WTC11 (cell line): ENCODE measurements at regions not wholly inside any gene's neighbourhood (a gene's known extent, or its start where the extent isn't known, plus 50 kb on each side); places are given as distances from the start of the nearest gene placed in this dataset.
A peak's percentile ranks its signal among the peaks of the same experiment; 100 is the strongest.

Experiments used
- ATAC-seq: fragments of 200-7000 bp; cut with Tn5 transposase; 2 replicates; pipeline ENCODE4 v1.10.0; 2021; ENCODE audit warnings: mild to moderate bottlenecking, moderate library complexity
- CTCF ChIA-PET: fragments of 300-600 bp; sonication (Branson Sonifier 250); formaldehyde crosslinking; loops from one replicate; lab custom pipeline; 2021; ENCODE audit warnings: antibody characterized with exemption; lab: Charles Lee
- POLR2A ChIA-PET: fragments of 350-600 bp; sonication (Branson Sonifier 250); formaldehyde crosslinking; loops from one replicate; lab custom pipeline; 2021; ENCODE audit warnings: antibody characterized with exemption; lab: Charles Lee
- DNase-seq: peaks from one replicate; pipeline ENCODE4 v3.0.0; 2021; ENCODE audit warnings: low spot score
- H3K27ac Mint-ChIP-seq: 2 replicates; pipeline ENCODE4 v1.8.0; 2021; ENCODE audit warnings: mixed read lengths
- H3K27me3 Mint-ChIP-seq: 2 replicates; pipeline ENCODE4 v1.8.0; 2021; ENCODE audit warnings: low read depth, mild to moderate bottlenecking, moderate library complexity, mixed read lengths
- H3K36me3 Mint-ChIP-seq: 2 replicates; pipeline ENCODE4 v1.8.0; 2021; ENCODE audit warnings: mixed read lengths
- H3K4me1 Mint-ChIP-seq: 2 replicates; pipeline ENCODE4 v1.8.0; 2022; ENCODE audit warnings: mixed read lengths
- H3K4me3 Mint-ChIP-seq: 2 replicates; pipeline ENCODE4 v1.8.0; 2021; ENCODE audit warnings: mild to moderate bottlenecking, moderate library complexity, mixed read lengths
- H3K9me3 Mint-ChIP-seq: 2 replicates; pipeline ENCODE4 v1.8.0; 2021; ENCODE audit warnings: mixed read lengths
- FOXK1 ChIP-seq: sonication (generic); formaldehyde crosslinking; IDR thresholded peaks from 2 replicates; pipeline ENCODE4 v1.8.0; 2022; ENCODE audit warnings: mild to moderate bottlenecking, moderate library complexity, missing genetic modification reagents
- GTF2I ChIP-seq: fragments of 250-450 bp; sonication (Bioruptor Pico); conservative IDR thresholded peaks from 2 replicates; pipeline ENCODE4 v1.4.0; 2021; ENCODE audit warnings: mild to moderate bottlenecking
- JAZF1 ChIP-seq: fragments of 250-450 bp; sonication (Bioruptor Pico); IDR thresholded peaks from 2 replicates; pipeline ENCODE4 v1.9.0; 2021; ENCODE audit warnings: moderate library complexity, mild to moderate bottlenecking, inconsistent platforms
- MXD4 ChIP-seq: fragments of 250-450 bp; sonication (Bioruptor Pico); IDR thresholded peaks from 2 replicates; pipeline ENCODE4 v1.8.0; 2021; ENCODE audit warnings: mild to moderate bottlenecking, moderate library complexity, borderline replicate concordance
- NR2C2 ChIP-seq: sonication (generic); formaldehyde crosslinking; IDR thresholded peaks from 2 replicates; pipeline ENCODE4 v1.8.0; 2022; ENCODE audit warnings: mild to moderate bottlenecking, missing genetic modification reagents
- OVOL2 ChIP-seq: fragments of 250-450 bp; sonication (Bioruptor Pico); IDR thresholded peaks from 2 replicates; pipeline ENCODE4 v1.9.0; 2021; ENCODE audit warnings: mild to moderate bottlenecking, borderline replicate concordance
- RORB ChIP-seq: fragments of 250-450 bp; sonication (Bioruptor Pico); IDR thresholded peaks from 2 replicates; pipeline ENCODE4 v1.9.0; 2021; ENCODE audit warnings: mild to moderate bottlenecking
- SMAD4 ChIP-seq: sonication (generic); formaldehyde crosslinking; IDR thresholded peaks from 2 replicates; pipeline ENCODE4 v1.8.0; 2022; ENCODE audit warnings: mild to moderate bottlenecking, missing genetic modification reagents
- TEAD4 ChIP-seq: sonication (generic); formaldehyde crosslinking; IDR thresholded peaks from 2 replicates; pipeline ENCODE4 v1.8.0; 2022; ENCODE audit warnings: mild to moderate bottlenecking, missing genetic modification reagents
- ZNF416 ChIP-seq: fragments of 250-450 bp; sonication (Bioruptor Pico); IDR thresholded peaks from 2 replicates; pipeline ENCODE4 v1.9.0; 2021; ENCODE audit warnings: mild to moderate bottlenecking, inconsistent platforms
- TF ChIP-seq, protein P1 (sequence below): sonication (generic); formaldehyde crosslinking; IDR thresholded peaks from 2 replicates; pipeline ENCODE4 v1.8.1; 2023; ENCODE audit warnings: mild to moderate bottlenecking, missing genetic modification reagents, moderate library complexity
- TF ChIP-seq, protein P2 (sequence below): sonication (generic); formaldehyde crosslinking; IDR thresholded peaks from 2 replicates; pipeline ENCODE4 v1.8.1; 2023; ENCODE audit warnings: mild to moderate bottlenecking, missing genetic modification reagents
- TF ChIP-seq, protein P3 (sequence below): sonication (generic); formaldehyde crosslinking; conservative IDR thresholded peaks from 2 replicates; pipeline ENCODE4 v1.8.1; 2022; ENCODE audit warnings: mild to moderate bottlenecking, missing genetic modification reagents
- TF ChIP-seq, protein P4 (sequence below): sonication (generic); formaldehyde crosslinking; IDR thresholded peaks from 2 replicates; pipeline ENCODE4 v1.8.0; 2022; ENCODE audit warnings: mild to moderate bottlenecking, missing genetic modification reagents
- TF ChIP-seq, protein P5 (sequence below): sonication (generic); formaldehyde crosslinking; IDR thresholded peaks from 2 replicates; pipeline ENCODE4 v1.8.1; 2022; ENCODE audit warnings: low read depth, missing genetic modification reagents, borderline replicate concordance
- TF ChIP-seq, protein P6 (sequence below): sonication (generic); formaldehyde crosslinking; IDR thresholded peaks from 2 replicates; pipeline ENCODE4 v1.8.0; 2023; ENCODE audit warnings: missing genetic modification reagents
- TF ChIP-seq, protein P7 (sequence below): sonication (generic); formaldehyde crosslinking; IDR thresholded peaks from 2 replicates; pipeline ENCODE4 v1.8.1; 2022; ENCODE audit warnings: missing genetic modification reagents, borderline replicate concordance
- TF ChIP-seq, protein P8 (sequence below): sonication (generic); formaldehyde crosslinking; IDR thresholded peaks from 2 replicates; pipeline ENCODE4 v1.8.0; 2022; ENCODE audit warnings: mild to moderate bottlenecking, missing genetic modification reagents
- TF ChIP-seq, protein P9 (sequence below): sonication (generic); formaldehyde crosslinking; IDR thresholded peaks from 2 replicates; pipeline ENCODE4 v1.8.0; 2022; ENCODE audit warnings: missing genetic modification reagents

DNA sequence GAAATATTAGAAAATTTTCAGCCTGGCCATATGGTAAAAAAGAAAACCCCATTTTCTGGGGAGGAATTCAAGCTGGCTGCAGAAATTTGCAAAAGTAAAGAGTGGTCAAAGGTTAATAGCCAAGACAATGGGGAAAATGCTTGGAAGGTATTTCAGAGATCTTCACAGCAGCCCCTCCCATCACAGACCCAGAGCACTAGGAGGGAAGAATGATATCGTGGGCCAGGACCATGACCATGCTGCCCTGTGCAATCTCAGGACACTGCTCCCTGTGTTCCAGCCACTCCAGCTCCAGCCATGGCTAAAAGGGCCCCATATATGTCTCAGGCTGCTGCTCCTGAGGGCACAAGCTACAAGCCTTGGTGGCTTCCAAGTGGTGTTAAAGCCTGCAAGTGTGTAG lies 93.9 kb upstream of the AGAP1 start:
- peaks cover 33% of the 10 kb centered on the region for H3K36me3 Mint-ChIP-seq
- DNase-seq (no peak), ATAC-seq (peak; percentile 73)
- TF ChIP-seq, protein P1, sequence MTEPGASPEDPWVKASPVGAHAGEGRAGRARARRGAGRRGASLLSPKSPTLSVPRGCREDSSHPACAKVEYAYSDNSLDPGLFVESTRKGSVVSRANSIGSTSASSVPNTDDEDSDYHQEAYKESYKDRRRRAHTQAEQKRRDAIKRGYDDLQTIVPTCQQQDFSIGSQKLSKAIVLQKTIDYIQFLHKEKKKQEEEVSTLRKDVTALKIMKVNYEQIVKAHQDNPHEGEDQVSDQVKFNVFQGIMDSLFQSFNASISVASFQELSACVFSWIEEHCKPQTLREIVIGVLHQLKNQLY (CRISPR knock-in tag) = no peak
- TF ChIP-seq MXD4 (CRISPR knock-in tag) (no peak), TEAD4 (CRISPR knock-in tag) (no peak), RORB (CRISPR knock-in tag) (no peak)
- TF ChIP-seq, protein P2, sequence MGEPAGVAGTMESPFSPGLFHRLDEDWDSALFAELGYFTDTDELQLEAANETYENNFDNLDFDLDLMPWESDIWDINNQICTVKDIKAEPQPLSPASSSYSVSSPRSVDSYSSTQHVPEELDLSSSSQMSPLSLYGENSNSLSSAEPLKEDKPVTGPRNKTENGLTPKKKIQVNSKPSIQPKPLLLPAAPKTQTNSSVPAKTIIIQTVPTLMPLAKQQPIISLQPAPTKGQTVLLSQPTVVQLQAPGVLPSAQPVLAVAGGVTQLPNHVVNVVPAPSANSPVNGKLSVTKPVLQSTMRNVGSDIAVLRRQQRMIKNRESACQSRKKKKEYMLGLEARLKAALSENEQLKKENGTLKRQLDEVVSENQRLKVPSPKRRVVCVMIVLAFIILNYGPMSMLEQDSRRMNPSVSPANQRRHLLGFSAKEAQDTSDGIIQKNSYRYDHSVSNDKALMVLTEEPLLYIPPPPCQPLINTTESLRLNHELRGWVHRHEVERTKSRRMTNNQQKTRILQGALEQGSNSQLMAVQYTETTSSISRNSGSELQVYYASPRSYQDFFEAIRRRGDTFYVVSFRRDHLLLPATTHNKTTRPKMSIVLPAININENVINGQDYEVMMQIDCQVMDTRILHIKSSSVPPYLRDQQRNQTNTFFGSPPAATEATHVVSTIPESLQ = no peak
- TF ChIP-seq, protein P3, sequence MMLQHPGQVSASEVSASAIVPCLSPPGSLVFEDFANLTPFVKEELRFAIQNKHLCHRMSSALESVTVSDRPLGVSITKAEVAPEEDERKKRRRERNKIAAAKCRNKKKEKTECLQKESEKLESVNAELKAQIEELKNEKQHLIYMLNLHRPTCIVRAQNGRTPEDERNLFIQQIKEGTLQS (CRISPR knock-in tag) = no peak
- H3K4me3 Mint-ChIP-seq = no peak overlapping the region
- POLR2A ChIA-PET = no interaction called here
- H3K9me3 Mint-ChIP-seq = peaks cover 31% of the 10 kb centered on the region
- H3K27me3 Mint-ChIP-seq = peaks cover 10% of the 10 kb centered on the region; the same call in 1 of the 2 replicates
- peaks cover 11% of the 10 kb centered on the region for H3K4me1 Mint-ChIP-seq
- CTCF ChIA-PET = no interaction called here
- H3K27ac Mint-ChIP-seq = no peak overlapping the region

DNA sequence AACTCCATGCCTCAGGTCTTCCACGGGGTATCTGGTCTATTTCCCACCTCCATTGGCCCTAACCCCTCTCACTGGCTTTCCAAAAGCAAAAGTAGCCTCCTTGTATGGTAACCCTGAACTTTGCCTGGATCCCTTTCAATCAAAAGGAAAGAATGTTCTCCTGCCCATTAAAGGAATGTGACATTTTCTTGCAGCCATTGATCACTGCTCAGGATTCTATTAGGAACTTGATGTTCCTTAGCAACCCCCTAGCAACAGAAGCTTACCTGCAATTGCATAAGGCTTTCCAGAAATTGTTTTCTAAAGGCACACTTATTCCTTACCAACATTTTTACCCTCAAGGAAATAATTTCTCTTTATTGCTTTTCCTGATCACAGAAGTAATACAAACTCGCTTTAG lies 91.4 kb upstream of the AGAP1 start:
- Mint-ChIP-seq H3K27me3 (peaks cover 10% of the 10 kb centered on the region; the same call in 1 of the 2 replicates), H3K27ac (no peak overlapping the region), H3K9me3 (peaks cover 31% of the 10 kb centered on the region), H3K36me3 (peaks cover 33% of the 10 kb centered on the region), H3K4me3 (no peak overlapping the region), H3K4me1 (peaks cover 11% of the 10 kb centered on the region)
- ChIA-PET CTCF (no interaction called here), POLR2A (no interaction called here)
- no peak for DNase-seq
- TF ChIP-seq, protein P4, sequence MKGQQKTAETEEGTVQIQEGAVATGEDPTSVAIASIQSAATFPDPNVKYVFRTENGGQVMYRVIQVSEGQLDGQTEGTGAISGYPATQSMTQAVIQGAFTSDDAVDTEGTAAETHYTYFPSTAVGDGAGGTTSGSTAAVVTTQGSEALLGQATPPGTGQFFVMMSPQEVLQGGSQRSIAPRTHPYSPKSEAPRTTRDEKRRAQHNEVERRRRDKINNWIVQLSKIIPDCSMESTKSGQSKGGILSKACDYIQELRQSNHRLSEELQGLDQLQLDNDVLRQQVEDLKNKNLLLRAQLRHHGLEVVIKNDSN = no peak
- TF ChIP-seq, protein P5, sequence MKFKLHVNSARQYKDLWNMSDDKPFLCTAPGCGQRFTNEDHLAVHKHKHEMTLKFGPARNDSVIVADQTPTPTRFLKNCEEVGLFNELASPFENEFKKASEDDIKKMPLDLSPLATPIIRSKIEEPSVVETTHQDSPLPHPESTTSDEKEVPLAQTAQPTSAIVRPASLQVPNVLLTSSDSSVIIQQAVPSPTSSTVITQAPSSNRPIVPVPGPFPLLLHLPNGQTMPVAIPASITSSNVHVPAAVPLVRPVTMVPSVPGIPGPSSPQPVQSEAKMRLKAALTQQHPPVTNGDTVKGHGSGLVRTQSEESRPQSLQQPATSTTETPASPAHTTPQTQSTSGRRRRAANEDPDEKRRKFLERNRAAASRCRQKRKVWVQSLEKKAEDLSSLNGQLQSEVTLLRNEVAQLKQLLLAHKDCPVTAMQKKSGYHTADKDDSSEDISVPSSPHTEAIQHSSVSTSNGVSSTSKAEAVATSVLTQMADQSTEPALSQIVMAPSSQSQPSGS = no peak
- TF ChIP-seq, protein P6, sequence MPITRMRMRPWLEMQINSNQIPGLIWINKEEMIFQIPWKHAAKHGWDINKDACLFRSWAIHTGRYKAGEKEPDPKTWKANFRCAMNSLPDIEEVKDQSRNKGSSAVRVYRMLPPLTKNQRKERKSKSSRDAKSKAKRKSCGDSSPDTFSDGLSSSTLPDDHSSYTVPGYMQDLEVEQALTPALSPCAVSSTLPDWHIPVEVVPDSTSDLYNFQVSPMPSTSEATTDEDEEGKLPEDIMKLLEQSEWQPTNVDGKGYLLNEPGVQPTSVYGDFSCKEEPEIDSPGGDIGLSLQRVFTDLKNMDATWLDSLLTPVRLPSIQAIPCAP (CRISPR knock-in tag) = no peak
- TF ChIP-seq, protein P7, sequence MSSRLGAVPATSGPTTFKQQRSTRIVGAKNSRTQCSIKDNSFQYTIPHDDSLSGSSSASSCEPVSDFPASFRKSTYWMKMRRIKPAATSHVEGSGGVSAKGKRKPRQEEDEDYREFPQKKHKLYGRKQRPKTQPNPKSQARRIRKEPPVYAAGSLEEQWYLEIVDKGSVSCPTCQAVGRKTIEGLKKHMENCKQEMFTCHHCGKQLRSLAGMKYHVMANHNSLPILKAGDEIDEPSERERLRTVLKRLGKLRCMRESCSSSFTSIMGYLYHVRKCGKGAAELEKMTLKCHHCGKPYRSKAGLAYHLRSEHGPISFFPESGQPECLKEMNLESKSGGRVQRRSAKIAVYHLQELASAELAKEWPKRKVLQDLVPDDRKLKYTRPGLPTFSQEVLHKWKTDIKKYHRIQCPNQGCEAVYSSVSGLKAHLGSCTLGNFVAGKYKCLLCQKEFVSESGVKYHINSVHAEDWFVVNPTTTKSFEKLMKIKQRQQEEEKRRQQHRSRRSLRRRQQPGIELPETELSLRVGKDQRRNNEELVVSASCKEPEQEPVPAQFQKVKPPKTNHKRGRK (CRISPR knock-in tag) = no peak
- TF ChIP-seq GTF2I (CRISPR knock-in tag) (no peak), OVOL2 (no peak), SMAD4 (CRISPR knock-in tag) (no peak), MXD4 (CRISPR knock-in tag) (no peak), JAZF1 (no peak), FOXK1 (CRISPR knock-in tag) (no peak), NR2C2 (CRISPR knock-in tag) (no peak), ZNF416 (CRISPR knock-in tag) (no peak)
- TF ChIP-seq, protein P8, sequence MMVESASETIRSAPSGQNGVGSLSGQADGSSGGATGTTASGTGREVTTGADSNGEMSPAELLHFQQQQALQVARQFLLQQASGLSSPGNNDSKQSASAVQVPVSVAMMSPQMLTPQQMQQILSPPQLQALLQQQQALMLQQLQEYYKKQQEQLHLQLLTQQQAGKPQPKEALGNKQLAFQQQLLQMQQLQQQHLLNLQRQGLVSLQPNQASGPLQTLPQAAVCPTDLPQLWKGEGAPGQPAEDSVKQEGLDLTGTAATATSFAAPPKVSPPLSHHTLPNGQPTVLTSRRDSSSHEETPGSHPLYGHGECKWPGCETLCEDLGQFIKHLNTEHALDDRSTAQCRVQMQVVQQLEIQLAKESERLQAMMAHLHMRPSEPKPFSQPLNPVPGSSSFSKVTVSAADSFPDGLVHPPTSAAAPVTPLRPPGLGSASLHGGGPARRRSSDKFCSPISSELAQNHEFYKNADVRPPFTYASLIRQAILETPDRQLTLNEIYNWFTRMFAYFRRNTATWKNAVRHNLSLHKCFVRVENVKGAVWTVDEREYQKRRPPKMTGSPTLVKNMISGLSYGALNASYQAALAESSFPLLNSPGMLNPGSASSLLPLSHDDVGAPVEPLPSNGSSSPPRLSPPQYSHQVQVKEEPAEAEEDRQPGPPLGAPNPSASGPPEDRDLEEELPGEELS = no peak
- TF ChIP-seq, protein P9, sequence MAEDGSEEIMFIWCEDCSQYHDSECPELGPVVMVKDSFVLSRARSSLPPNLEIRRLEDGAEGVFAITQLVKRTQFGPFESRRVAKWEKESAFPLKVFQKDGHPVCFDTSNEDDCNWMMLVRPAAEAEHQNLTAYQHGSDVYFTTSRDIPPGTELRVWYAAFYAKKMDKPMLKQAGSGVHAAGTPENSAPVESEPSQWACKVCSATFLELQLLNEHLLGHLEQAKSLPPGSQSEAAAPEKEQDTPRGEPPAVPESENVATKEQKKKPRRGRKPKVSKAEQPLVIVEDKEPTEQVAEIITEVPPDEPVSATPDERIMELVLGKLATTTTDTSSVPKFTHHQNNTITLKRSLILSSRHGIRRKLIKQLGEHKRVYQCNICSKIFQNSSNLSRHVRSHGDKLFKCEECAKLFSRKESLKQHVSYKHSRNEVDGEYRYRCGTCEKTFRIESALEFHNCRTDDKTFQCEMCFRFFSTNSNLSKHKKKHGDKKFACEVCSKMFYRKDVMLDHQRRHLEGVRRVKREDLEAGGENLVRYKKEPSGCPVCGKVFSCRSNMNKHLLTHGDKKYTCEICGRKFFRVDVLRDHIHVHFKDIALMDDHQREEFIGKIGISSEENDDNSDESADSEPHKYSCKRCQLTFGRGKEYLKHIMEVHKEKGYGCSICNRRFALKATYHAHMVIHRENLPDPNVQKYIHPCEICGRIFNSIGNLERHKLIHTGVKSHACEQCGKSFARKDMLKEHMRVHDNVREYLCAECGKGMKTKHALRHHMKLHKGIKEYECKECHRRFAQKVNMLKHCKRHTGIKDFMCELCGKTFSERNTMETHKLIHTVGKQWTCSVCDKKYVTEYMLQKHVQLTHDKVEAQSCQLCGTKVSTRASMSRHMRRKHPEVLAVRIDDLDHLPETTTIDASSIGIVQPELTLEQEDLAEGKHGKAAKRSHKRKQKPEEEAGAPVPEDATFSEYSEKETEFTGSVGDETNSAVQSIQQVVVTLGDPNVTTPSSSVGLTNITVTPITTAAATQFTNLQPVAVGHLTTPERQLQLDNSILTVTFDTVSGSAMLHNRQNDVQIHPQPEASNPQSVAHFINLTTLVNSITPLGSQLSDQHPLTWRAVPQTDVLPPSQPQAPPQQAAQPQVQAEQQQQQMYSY (CRISPR knock-in tag) = no peak
- ATAC-seq = no peak
